CD14-positive monocyte (primary cell): ENCODE measurements at regions not wholly inside any gene's neighbourhood (a gene's known extent, or its start where the extent isn't known, plus 50 kb on each side); places are given as distances from the start of the nearest gene placed in this dataset.

ENCODE experiments used
- DNase-seq, 3 donors: peaks; one replicate each; pipeline ENCODE4 v3.0.0-alpha.2; 2011 to 2022
- H2AFZ ChIP-seq: 2 replicates; pipeline ENCODE4 v1.6.0; 2012; ENCODE audit warnings: mild to moderate bottlenecking, low read depth, low read length, inconsistent platforms; ENCODE audit not compliant: insufficient read depth, poor library complexity, severe bottlenecking
- H3K27ac ChIP-seq, 2 donors: 1 replicate in 1 of 2; 2 replicates in 1 of 2; pipeline ENCODE4 v1.5.1; 2012 to 2013; ENCODE audit warnings: low read length in 2 of 2, control low read depth in 1 of 2, inconsistent platforms in 1 of 2, low read depth in 1 of 2, mild to moderate bottlenecking in 1 of 2
- H3K27me3 ChIP-seq, 2 donors: one replicate each; pipeline versions ENCODE4 v1.6.0 to v1.6.1; 2011 to 2013; ENCODE audit warnings: low read length in 2 of 2; ENCODE audit not compliant: control insufficient read depth in 2 of 2, insufficient read depth in 2 of 2
- H3K36me3 ChIP-seq, 2 donors: replicated peaks in 1 of 2; 1 replicate in 1 of 2; 2 replicates in 1 of 2; pipeline versions ENCODE4 v1.5.1 to v1.6.1; 2012 to 2013; ENCODE audit warnings: low read length in 2 of 2, control low read depth in 1 of 2, inconsistent platforms in 1 of 2, mild to moderate bottlenecking in 1 of 2; ENCODE audit not compliant: insufficient read depth in 2 of 2, control insufficient read depth in 1 of 2
- H3K4me1 ChIP-seq, 2 donors: 1 replicate in 1 of 2; 2 replicates in 1 of 2; pipeline versions ENCODE4 v1.5.1 to v1.6.1; 2012 to 2013; ENCODE audit warnings: low read length in 2 of 2, control low read depth in 1 of 2, inconsistent platforms in 1 of 2, mild to moderate bottlenecking in 1 of 2, moderate library complexity in 1 of 2; ENCODE audit not compliant: insufficient read depth in 2 of 2, control insufficient read depth in 1 of 2
- H3K4me2 ChIP-seq: replicated peaks from 2 replicates; pipeline ENCODE3; 2012; ENCODE audit warnings: low read length, moderate library complexity, mild to moderate bottlenecking; ENCODE audit not compliant: poor library complexity, severe bottlenecking; ENCODE audit errors: extremely low read depth
- H3K4me3 ChIP-seq, 3 experiments: fragments of 200-600 bp in 1 of 3; sonication (generic) in 1 of 3; replicated peaks in 1 of 3; 1 replicate in 2 of 3; 2 replicates in 1 of 3; pipeline ENCODE4 v1.5.1; 2011 to 2013; ENCODE audit warnings: low read length in 3 of 3, mild to moderate bottlenecking in 3 of 3, control low read depth in 2 of 3, low read depth in 2 of 3, inconsistent platforms in 1 of 3, moderate library complexity in 1 of 3
- H3K79me2 ChIP-seq: 2 replicates; pipeline ENCODE4 v1.6.0; 2012; ENCODE audit warnings: mild to moderate bottlenecking, control low read depth, inconsistent platforms, low read length, moderate library complexity; ENCODE audit not compliant: insufficient read depth
- H3K9ac ChIP-seq: 2 replicates; pipeline ENCODE4 v1.6.0; 2017; ENCODE audit warnings: low read length, mild to moderate bottlenecking; ENCODE audit not compliant: insufficient read depth, poor library complexity, severe bottlenecking
- H3K9me3 ChIP-seq, 2 donors: replicated peaks in 1 of 2; 1 replicate in 1 of 2; 2 replicates in 1 of 2; pipeline versions ENCODE4 v1.5.1 to v1.6.1; 2012 to 2013; ENCODE audit warnings: low read length in 2 of 2, control low read depth in 1 of 2; ENCODE audit not compliant: control insufficient read depth in 1 of 2, insufficient read depth in 1 of 2
- H4K20me1 ChIP-seq: 2 replicates; pipeline ENCODE4 v1.6.0; 2012; ENCODE audit warnings: mild to moderate bottlenecking, low read length, control low read depth, moderate library complexity; ENCODE audit not compliant: insufficient read depth
- H3K27ac Mint-ChIP-seq, 7 donors: one replicate each; pipeline ENCODE4 v1.8.0; 2020; ENCODE audit warnings: mild to moderate bottlenecking in 7 of 7, mixed read lengths in 7 of 7, moderate library complexity in 6 of 7, inconsistent platforms in 2 of 7
- H3K27me3 Mint-ChIP-seq, 3 donors: one replicate each; pipeline ENCODE4 v1.8.0; 2021 to 2022; ENCODE audit warnings: low read depth in 3 of 3, mild to moderate bottlenecking in 3 of 3, mixed read lengths in 3 of 3, moderate library complexity in 3 of 3, inconsistent platforms in 1 of 3
- H3K36me3 Mint-ChIP-seq, 2 donors: one replicate each; pipeline ENCODE4 v1.8.0; 2020; ENCODE audit warnings: mixed read lengths in 2 of 2, inconsistent platforms in 1 of 2, mild to moderate bottlenecking in 1 of 2
- H3K4me1 Mint-ChIP-seq: one replicate; pipeline ENCODE4 v1.8.0; 2020; ENCODE audit warnings: mild to moderate bottlenecking, mixed read lengths
- H3K4me3 Mint-ChIP-seq, 2 donors: one replicate each; pipeline ENCODE4 v1.8.0; 2020; ENCODE audit warnings: mild to moderate bottlenecking in 2 of 2, mixed read lengths in 2 of 2, moderate library complexity in 1 of 2
- H3K9me3 Mint-ChIP-seq, 7 donors: one replicate each; pipeline ENCODE4 v1.8.0; 2020 to 2022; ENCODE audit warnings: mixed read lengths in 7 of 7, mild to moderate bottlenecking in 6 of 7, moderate library complexity in 6 of 7, inconsistent platforms in 2 of 7
- WGBS: methylation state at CpG from one replicate; pipeline ENCODE4 v1.1.5; 2013; ENCODE audit warnings: missing lambda C conversion rate; ENCODE audit not compliant: insufficient coverage; 5-methylcytosine and 5-hydroxymethylcytosine counted together
- intact Hi-C, 2 donors: fragments of 100-400 bp; cut with micrococcal nuclease; formaldehyde crosslinking; loops; one replicate each; pipeline versions ENCODE4 v1.15.0 to v1.15.1; 2023
- TF ChIP-seq, protein P1 (sequence below): fragments of 200-600 bp; IDR thresholded peaks from one replicate; pipeline ENCODE4 v1.8.0; 2022; ENCODE audit warnings: antibody characterized with exemption, mild to moderate bottlenecking

DNA sequence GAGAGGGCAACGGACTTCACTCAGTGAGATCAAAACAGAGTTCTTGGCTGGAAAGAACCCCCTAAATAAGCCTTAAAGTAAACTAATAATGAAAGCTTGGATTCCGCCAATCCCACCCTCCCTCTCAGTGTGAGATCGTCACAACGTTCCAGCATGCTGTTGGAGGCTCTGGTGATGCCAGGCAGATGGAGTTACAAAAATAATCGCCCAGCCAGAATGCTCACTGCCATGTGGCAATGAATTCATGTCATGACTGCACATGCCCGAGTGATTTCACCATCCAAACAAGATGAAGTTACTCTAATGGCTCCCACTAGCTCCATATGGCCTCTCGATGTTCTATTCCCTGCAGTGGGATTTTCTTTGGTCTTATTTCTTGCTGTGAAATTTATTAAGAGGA lies 248.0 kb downstream of the SPATA18 start:
- TF ChIP-seq, protein P1, sequence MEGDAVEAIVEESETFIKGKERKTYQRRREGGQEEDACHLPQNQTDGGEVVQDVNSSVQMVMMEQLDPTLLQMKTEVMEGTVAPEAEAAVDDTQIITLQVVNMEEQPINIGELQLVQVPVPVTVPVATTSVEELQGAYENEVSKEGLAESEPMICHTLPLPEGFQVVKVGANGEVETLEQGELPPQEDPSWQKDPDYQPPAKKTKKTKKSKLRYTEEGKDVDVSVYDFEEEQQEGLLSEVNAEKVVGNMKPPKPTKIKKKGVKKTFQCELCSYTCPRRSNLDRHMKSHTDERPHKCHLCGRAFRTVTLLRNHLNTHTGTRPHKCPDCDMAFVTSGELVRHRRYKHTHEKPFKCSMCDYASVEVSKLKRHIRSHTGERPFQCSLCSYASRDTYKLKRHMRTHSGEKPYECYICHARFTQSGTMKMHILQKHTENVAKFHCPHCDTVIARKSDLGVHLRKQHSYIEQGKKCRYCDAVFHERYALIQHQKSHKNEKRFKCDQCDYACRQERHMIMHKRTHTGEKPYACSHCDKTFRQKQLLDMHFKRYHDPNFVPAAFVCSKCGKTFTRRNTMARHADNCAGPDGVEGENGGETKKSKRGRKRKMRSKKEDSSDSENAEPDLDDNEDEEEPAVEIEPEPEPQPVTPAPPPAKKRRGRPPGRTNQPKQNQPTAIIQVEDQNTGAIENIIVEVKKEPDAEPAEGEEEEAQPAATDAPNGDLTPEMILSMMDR = no peak
- Histone ChIP-seq H2AFZ (no peak overlapping the region), H3K9ac (no peak overlapping the region), H3K4me3 (no peak overlapping the region), H3K79me2 (no peaks in the 10 kb centered on the region), H3K27me3 (no peaks in the 10 kb centered on the region), H3K36me3 (no peaks in the 10 kb centered on the region), H4K20me1 (no peaks in the 10 kb centered on the region), H3K9me3 (peaks cover 0 to 4% of the 10 kb centered on the region in 2 donors), H3K4me2 (no peak overlapping the region), H3K27ac (no peak overlapping the region), H3K4me1 (no peaks in the 10 kb centered on the region)
- H3K27ac Mint-ChIP-seq = no peak overlapping the region
- H3K36me3 Mint-ChIP-seq = no peaks in the 10 kb centered on the region
- intact Hi-C loops = no loop called here
- H3K27me3 Mint-ChIP-seq = no peaks in the 10 kb centered on the region
- peaks cover 0 to 14% (median 2%) of the 10 kb centered on the region in 7 donors for H3K9me3 Mint-ChIP-seq
- no peak for DNase-seq
- H3K4me3 Mint-ChIP-seq = no peak overlapping the region
- WGBS = 80% methylated on average over 3 of the region's 7 CpGs
- H3K4me1 Mint-ChIP-seq = no peaks in the 10 kb centered on the region

DNA sequence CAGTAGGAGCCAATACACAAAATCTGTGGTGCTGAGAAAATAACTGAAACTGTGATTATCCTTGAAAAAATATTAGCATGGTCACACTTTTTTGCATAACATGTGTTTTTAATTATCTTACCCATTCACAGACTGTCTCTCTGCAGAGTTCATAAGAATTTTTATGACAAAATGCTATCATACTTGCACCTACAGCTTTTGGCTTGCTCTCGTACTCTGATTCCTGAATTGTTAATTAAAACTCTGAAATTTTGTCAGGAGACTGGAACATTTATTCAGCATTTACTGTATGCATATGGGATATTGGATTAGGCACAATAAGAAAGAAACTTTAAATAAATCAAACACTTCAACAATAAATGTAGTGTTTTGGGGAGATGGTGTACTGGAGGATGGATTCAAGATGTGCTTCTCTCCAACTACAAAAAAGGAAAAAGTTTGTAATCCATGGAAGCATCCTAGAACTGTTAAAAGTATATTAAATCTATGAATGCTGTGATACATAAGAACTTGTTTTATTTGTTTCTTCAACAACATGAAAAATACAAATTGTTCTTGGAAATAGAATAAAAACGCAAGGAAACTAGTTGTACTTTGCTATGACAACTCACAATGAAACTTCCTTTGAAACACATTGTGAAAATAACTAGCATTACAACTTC lies 260.5 kb downstream of the SPATA18 start:
- Histone ChIP-seq H3K27ac (no peak overlapping the region), H3K36me3 (no peaks in the 10 kb centered on the region), H3K4me3 (no peak overlapping the region), H3K4me2 (no peak overlapping the region), H2AFZ (no peak overlapping the region), H4K20me1 (no peaks in the 10 kb centered on the region), H3K9me3 (peaks cover 0 to 6% of the 10 kb centered on the region in 2 donors), H3K79me2 (no peaks in the 10 kb centered on the region), H3K9ac (no peak overlapping the region), H3K27me3 (no peaks in the 10 kb centered on the region), H3K4me1 (no peaks in the 10 kb centered on the region)
- Mint-ChIP-seq H3K27ac (no peak overlapping the region), H3K4me1 (no peaks in the 10 kb centered on the region), H3K4me3 (no peak overlapping the region), H3K9me3 (peaks cover 0 to 12% (median 5%) of the 10 kb centered on the region in 7 donors), H3K27me3 (peaks cover 0 to 2% (median 0%) of the 10 kb centered on the region in 3 donors), H3K36me3 (no peaks in the 10 kb centered on the region)
- WGBS = 100% methylated on average over 1 of the region's 2 CpGs
- TF ChIP-seq, protein P1 = no peak
- no peak for DNase-seq
- intact Hi-C loops = no loop called here
